Stimulated activated CD4-positive, alpha-beta T cell treated with anti-CD3 and anti-CD28 coated beads, Interleukin-4, amount 100 ng/mL, for 48 hours (primary cell): ENCODE measurements at regions not wholly inside any gene's neighbourhood (a gene's known extent, or its start where the extent isn't known, plus 50 kb on each side); places are given as distances from the start of the nearest gene placed in this dataset.
A peak's percentile ranks its signal among the peaks of the same experiment; 100 is the strongest.
"Not testable (repeated sequence)": the region's sequence is repeated elsewhere in the genome, so short reads cannot be mapped to it uniquely, and the experiment has no call there.

Experiments used
- DNase-seq, 2 donors: peaks; one replicate each; pipeline ENCODE4 v3.0.0-alpha.2; 2020; ENCODE audit warnings: low read depth in 2 of 2

GRCh38 chr5:1731091-1731639 is 68.5 kb downstream of the MRPL36 start:
- no peak for DNase-seq

- DNase-seq: no peak
Observed at GRCh38 chr5:1730487-1730847, 69.2 kb downstream of the MRPL36 start.

- DNase-seq: no peak
Observed at GRCh38 chr5:1729641-1730486, 69.8 kb downstream of the MRPL36 start.

- no peak for DNase-seq
Observed at GRCh38 chr5:1728846-1729245, 70.8 kb downstream of the MRPL36 start.

GRCh38 chr5:1727571-1727970 is 72.1 kb downstream of the MRPL36 start:
- DNase-seq: no peak

- DNase-seq: no peak
Observed at GRCh38 chr5:1726956-1727355, 72.7 kb downstream of the MRPL36 start.

- no peak for DNase-seq
Observed at GRCh38 chr5:1726469-1726865, 73.2 kb downstream of the MRPL36 start.

GRCh38 chr5:1725641-1726468 is 73.8 kb downstream of the MRPL36 start:
- no peak for DNase-seq

GRCh38 chr5:1724822-1725602 is 74.6 kb downstream of the MRPL36 start:
- DNase-seq: peak in 1 of 2 donors; percentile 4

- DNase-seq: no peak
Observed at GRCh38 chr5:1723957-1724821, 75.4 kb downstream of the MRPL36 start.

GRCh38 chr5:1723476-1723875 is 76.2 kb downstream of the MRPL36 start:
- no peak for DNase-seq

- no peak for DNase-seq
Observed at GRCh38 chr5:1722877-1723276, 76.8 kb downstream of the MRPL36 start.

GRCh38 chr5:1720396-1721110 is 79.1 kb downstream of the MRPL36 start:
- no peak for DNase-seq

GRCh38 chr5:1719860-1720259 is 79.8 kb downstream of the MRPL36 start:
- no peak for DNase-seq

- no peak for DNase-seq
Observed at GRCh38 chr5:1718669-1719068, 81.0 kb downstream of the MRPL36 start.

GRCh38 chr5:1710091-1710490 is 89.5 kb downstream of the MRPL36 start:
- not testable (repeated sequence) for DNase-seq

GRCh38 chr5:1709171-1709803 is 90.3 kb downstream of the MRPL36 start:
- no peak for DNase-seq

- no peak for DNase-seq
Observed at GRCh38 chr5:1708592-1709141, 91.0 kb downstream of the MRPL36 start.

- no peak for DNase-seq
Observed at GRCh38 chr5:1707467-1707866, 92.2 kb downstream of the MRPL36 start.
